Spleen (tissue), 7 donors: ENCODE measurements at regions not wholly inside any gene's neighbourhood (a gene's known extent, or its start where the extent isn't known, plus 50 kb on each side); places are given as distances from the start of the nearest gene placed in this dataset.

ENCODE experiments used
- CTCF ChIP-seq, 11 experiments: fragments of 200-600 bp in 7 of 11; fragments of 450-650 bp in 4 of 11; sonication (generic) in 4 of 11; IDR thresholded peaks in 8 of 11; conservative IDR thresholded peaks in 3 of 11; 1 replicate in 7 of 11; 2 replicates in 4 of 11; pipeline versions ENCODE4 v1.4.0 to v1.8.0; 2016 to 2021; ENCODE audit warnings: antibody characterized with exemption in 11 of 11, inconsistent platforms in 4 of 11, mild to moderate bottlenecking in 1 of 11
- POLR2A ChIP-seq, 3 donors: fragments of 450-650 bp; IDR thresholded peaks; one replicate each; pipeline ENCODE4 v1.5.1; 2017; ENCODE audit warnings: antibody characterized with exemption in 3 of 3, mild to moderate bottlenecking in 1 of 3
- POLR2AphosphoS5 ChIP-seq, 3 donors: sonication (generic); formaldehyde crosslinking; IDR thresholded peaks; one replicate each; pipeline ENCODE4 v1.5.1; 2017; ENCODE audit warnings: antibody characterized with exemption in 3 of 3
- donor health status: DM: no; HTN: no; CAD: no; lungs with moderate emphysema.
- donor health status: DM: no; HTN: no; CAD: no.
- donor health status: DM: no; HTN: no; CAD: no.

- TF ChIP-seq CTCF (IDR thresholded peaks at IDR 0.05 in 8 of 11, conservative IDR thresholded peaks at IDR 0.05 in 3 of 11) = no peak
- no peak for TF ChIP-seq POLR2A (IDR thresholded peaks at IDR 0.05)
- no peak for TF ChIP-seq POLR2AphosphoS5 (IDR thresholded peaks at IDR 0.05)
Measured at GRCh38 chr10:123548770-123549169, 117.4 kb upstream of the GPR26 start.
